Keratinocyte (primary cell): ENCODE measurements at regions not wholly inside any gene's neighbourhood (a gene's known extent, or its start where the extent isn't known, plus 50 kb on each side); places are given as distances from the start of the nearest gene placed in this dataset.

Experiments
- DNase-seq: peaks from one replicate; pipeline ENCODE4 v3.0.0-alpha.2; 2011; ENCODE audit warnings: low read depth, missing footprints, low spot score
- FAIRE-seq: peaks from 2 replicates; lab custom pipeline; 2011; peaks lifted over from hg19 to GRCh38; lab: Jason Lieb, UNC
- H2AFZ ChIP-seq: 2 replicates; pipeline ENCODE4 v1.6.0; 2012; ENCODE audit warnings: low read length, control low read depth, inconsistent platforms; ENCODE audit not compliant: control insufficient read depth
- H3K27ac ChIP-seq: 2 replicates; pipeline ENCODE4 v1.5.1; 2011; ENCODE audit warnings: low read length; ENCODE audit not compliant: control insufficient read depth, insufficient read depth
- H3K27me3 ChIP-seq: 3 replicates; pipeline ENCODE4 v1.6.0; 2011; ENCODE audit warnings: low read length; ENCODE audit not compliant: control insufficient read depth, insufficient read depth; ENCODE audit errors: extremely low read depth
- H3K36me3 ChIP-seq, 2 experiments: 2 replicates in 1 of 2; 3 replicates in 1 of 2; pipeline ENCODE4 v1.5.1; 2011; ENCODE audit warnings: low read length in 2 of 2, mild to moderate bottlenecking in 1 of 2; ENCODE audit not compliant: control insufficient read depth in 2 of 2, insufficient read depth in 2 of 2; ENCODE audit errors: extremely low read depth in 1 of 2
- H3K4me1 ChIP-seq: 3 replicates; pipeline ENCODE4 v1.5.1; 2011; ENCODE audit warnings: low read length; ENCODE audit not compliant: control insufficient read depth, insufficient read depth; ENCODE audit errors: extremely low read depth
- H3K4me2 ChIP-seq: 3 replicates; pipeline ENCODE4 v1.6.0; 2011; ENCODE audit warnings: low read depth, low read length; ENCODE audit not compliant: control insufficient read depth, insufficient read depth; ENCODE audit errors: extremely low read depth
- H3K4me3 ChIP-seq, 3 experiments: fragments of 200-600 bp in 1 of 3; sonication (generic) in 1 of 3; 2 replicates in 2 of 3; 3 replicates in 1 of 3; pipeline ENCODE4 v1.5.1; 2011 to 2016; ENCODE audit warnings: low read length in 3 of 3, mild to moderate bottlenecking in 3 of 3, control low read depth in 2 of 3, inconsistent platforms in 1 of 3, low read depth in 1 of 3, mixed read lengths in 1 of 3, mixed run types in 1 of 3, moderate library complexity in 1 of 3; ENCODE audit not compliant: control insufficient read depth in 2 of 3, insufficient read depth in 2 of 3; ENCODE audit errors: extremely low read depth in 1 of 3
- H3K79me2 ChIP-seq: 2 replicates; pipeline ENCODE4 v1.6.0; 2012; ENCODE audit warnings: low read length; ENCODE audit not compliant: control insufficient read depth, insufficient read depth
- H3K9ac ChIP-seq: 3 replicates; pipeline ENCODE4 v1.6.0; 2011; ENCODE audit warnings: low read length; ENCODE audit not compliant: control insufficient read depth, insufficient read depth; ENCODE audit errors: extremely low read depth
- H3K9me1 ChIP-seq: 3 replicates; pipeline ENCODE4 v1.6.0; 2011; ENCODE audit warnings: low read length; ENCODE audit not compliant: control insufficient read depth, insufficient read depth; ENCODE audit errors: extremely low read depth
- H3K9me3 ChIP-seq: 2 replicates; pipeline ENCODE4 v1.5.1; 2012; ENCODE audit warnings: low read depth, low read length; ENCODE audit not compliant: control insufficient read depth
- H4K20me1 ChIP-seq: 3 replicates; pipeline ENCODE4 v1.6.0; 2011; ENCODE audit warnings: low read length; ENCODE audit not compliant: control insufficient read depth, insufficient read depth; ENCODE audit errors: extremely low read depth
- EZH2 ChIP-seq: IDR thresholded peaks from one replicate; pipeline ENCODE4 v1.6.1; 2012; ENCODE audit warnings: inconsistent platforms, mild to moderate bottlenecking, low read length, moderate library complexity
- dilution Hi-C: fragments of 300-500 bp; cut with MboI; formaldehyde crosslinking; loops from one replicate; pipeline ENCODE4 v1.7.0; 2020; ENCODE audit warnings: low sequenced_read_pairs; ENCODE audit not compliant: extremely low pct_ligation_motif_present
- TF ChIP-seq, protein P1 (sequence below), 3 experiments: IDR thresholded peaks in 1 of 3; conservative IDR thresholded peaks in 1 of 3; optimal IDR thresholded peaks in 1 of 3; 2 replicates in 2 of 3; 3 replicates in 1 of 3; pipeline versions ENCODE3 to v1.5.1; 2011; ENCODE audit warnings: low read length in 3 of 3, mild to moderate bottlenecking in 3 of 3, moderate library complexity in 2 of 3, control low read depth in 1 of 3, inconsistent platforms in 1 of 3; ENCODE audit not compliant: insufficient read depth in 2 of 3; ENCODE audit errors: extremely low read depth in 1 of 3

GRCh38 chr16:76766538-76766937 is 424.5 kb upstream of the MON1B start:
- H3K27me3 ChIP-seq: no peaks in the 10 kb centered on the region
- H3K9me1 ChIP-seq: no peaks in the 10 kb centered on the region
- dilution Hi-C loops: no loop called here
- H3K4me3 ChIP-seq: no peak overlapping the region
- no peak overlapping the region for H2AFZ ChIP-seq
- no peaks in the 10 kb centered on the region for H4K20me1 ChIP-seq
- H3K4me1 ChIP-seq: no peaks in the 10 kb centered on the region
- no peak overlapping the region for H3K4me2 ChIP-seq
- H3K9ac ChIP-seq: no peak overlapping the region
- no peak overlapping the region for H3K27ac ChIP-seq
- DNase-seq (no peak), FAIRE-seq (no peak)
- no peak for TF ChIP-seq EZH2
- TF ChIP-seq, protein P1, sequence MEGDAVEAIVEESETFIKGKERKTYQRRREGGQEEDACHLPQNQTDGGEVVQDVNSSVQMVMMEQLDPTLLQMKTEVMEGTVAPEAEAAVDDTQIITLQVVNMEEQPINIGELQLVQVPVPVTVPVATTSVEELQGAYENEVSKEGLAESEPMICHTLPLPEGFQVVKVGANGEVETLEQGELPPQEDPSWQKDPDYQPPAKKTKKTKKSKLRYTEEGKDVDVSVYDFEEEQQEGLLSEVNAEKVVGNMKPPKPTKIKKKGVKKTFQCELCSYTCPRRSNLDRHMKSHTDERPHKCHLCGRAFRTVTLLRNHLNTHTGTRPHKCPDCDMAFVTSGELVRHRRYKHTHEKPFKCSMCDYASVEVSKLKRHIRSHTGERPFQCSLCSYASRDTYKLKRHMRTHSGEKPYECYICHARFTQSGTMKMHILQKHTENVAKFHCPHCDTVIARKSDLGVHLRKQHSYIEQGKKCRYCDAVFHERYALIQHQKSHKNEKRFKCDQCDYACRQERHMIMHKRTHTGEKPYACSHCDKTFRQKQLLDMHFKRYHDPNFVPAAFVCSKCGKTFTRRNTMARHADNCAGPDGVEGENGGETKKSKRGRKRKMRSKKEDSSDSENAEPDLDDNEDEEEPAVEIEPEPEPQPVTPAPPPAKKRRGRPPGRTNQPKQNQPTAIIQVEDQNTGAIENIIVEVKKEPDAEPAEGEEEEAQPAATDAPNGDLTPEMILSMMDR (optimal IDR thresholded peaks at IDR 0.05 in 1 of 3, IDR thresholded peaks at IDR 0.05 in 1 of 3, conservative IDR thresholded peaks at IDR 0.05 in 1 of 3; ENCODE audit: extremely low read depth in 1 of 3, insufficient read depth in 2 of 3, low read length in 3 of 3): no peak
- H3K79me2 ChIP-seq: no peaks in the 10 kb centered on the region
- no peaks in the 10 kb centered on the region for H3K36me3 ChIP-seq
- H3K9me3 ChIP-seq: peaks cover 3% of the 10 kb centered on the region

DNA sequence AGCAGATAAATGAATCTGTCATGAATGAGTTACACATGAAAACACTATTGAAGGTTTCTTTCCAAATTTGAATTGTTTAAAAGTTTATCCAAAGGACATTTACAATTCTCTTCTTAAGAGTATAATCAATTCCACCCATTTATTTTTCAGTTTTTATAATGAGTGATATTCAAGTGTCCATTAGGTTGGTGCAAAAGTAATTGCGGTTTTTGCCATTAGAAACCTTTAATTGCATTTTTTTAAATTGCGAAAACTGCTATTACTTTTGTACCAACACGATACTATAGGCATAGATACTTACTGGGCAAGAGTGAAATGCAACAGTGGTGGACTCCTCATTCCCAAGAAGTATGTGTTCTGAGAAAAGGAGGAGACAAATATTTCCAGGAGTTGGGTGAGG is 422.7 kb upstream of the MON1B start:
- Histone ChIP-seq H3K9ac (no peak overlapping the region), H3K9me3 (no peaks in the 10 kb centered on the region), H3K36me3 (no peaks in the 10 kb centered on the region), H3K79me2 (no peaks in the 10 kb centered on the region), H3K4me3 (no peak overlapping the region), H3K27ac (no peak overlapping the region), H3K4me1 (no peaks in the 10 kb centered on the region), H2AFZ (no peak overlapping the region), H4K20me1 (no peaks in the 10 kb centered on the region), H3K4me2 (no peak overlapping the region), H3K9me1 (no peaks in the 10 kb centered on the region), H3K27me3 (no peaks in the 10 kb centered on the region)
- dilution Hi-C loops: no loop called here
- TF ChIP-seq, protein P1 (optimal IDR thresholded peaks at IDR 0.05 in 1 of 3, IDR thresholded peaks at IDR 0.05 in 1 of 3, conservative IDR thresholded peaks at IDR 0.05 in 1 of 3; ENCODE audit: extremely low read depth in 1 of 3, insufficient read depth in 2 of 3, low read length in 3 of 3): no peak
- TF ChIP-seq EZH2: no peak
- DNase-seq (no peak), FAIRE-seq (no peak)
